IMR-90 (cell line): ENCODE measurements at regions not wholly inside any gene's neighbourhood (a gene's known extent, or its start where the extent isn't known, plus 50 kb on each side); places are given as distances from the start of the nearest gene placed in this dataset.

Experiments used
- ATAC-seq: fragments of 200-7000 bp; cut with Tn5 transposase; 2 replicates; pipeline ENCODE4 v1.9.1; 2020; ENCODE audit warnings: low read depth, mild to moderate bottlenecking, moderate library complexity
- BruUV-seq: library from RNA; stranded (reverse); fragments of 400-500 nt; replicated peaks from 2 replicates; lab custom pipeline; 2021; lab: Mats Ljungman, UMichigan
- CTCF ChIA-PET: fragments of 300-600 bp; formaldehyde crosslinking; extraction: SDS; loops from one replicate; lab custom pipeline; 2021; ENCODE audit warnings: antibody characterized with exemption; lab: Yijun Ruan, JAX
- POLR2A ChIA-PET: fragments of 300-600 bp; sonication (Branson Sonifier 250); formaldehyde crosslinking; loops from one replicate; lab custom pipeline; 2022; ENCODE audit warnings: antibody characterized with exemption; ENCODE audit not compliant: unreplicated experiment; lab: Charles Lee
- DNase-seq: peaks from one replicate; pipeline ENCODE4 v3.0.0; 2013
- H2AFZ ChIP-seq: replicated peaks from 2 replicates; pipeline ENCODE3; 2013; ENCODE audit warnings: low read length, mild to moderate bottlenecking; ENCODE audit not compliant: poor library complexity
- H2AK5ac ChIP-seq: 2 replicates; pipeline ENCODE4 v1.6.1; 2013; ENCODE audit warnings: low read depth, low read length, inconsistent platforms
- H2AK9ac ChIP-seq: replicated peaks from 2 replicates; pipeline ENCODE3; 2013; ENCODE audit warnings: mild to moderate bottlenecking, low read depth, low read length, moderate library complexity; ENCODE audit not compliant: poor library complexity
- H2BK120ac ChIP-seq: 2 replicates; pipeline ENCODE4 v1.6.1; 2013; ENCODE audit warnings: low read depth, low read length, inconsistent platforms
- H2BK15ac ChIP-seq: 3 replicates; pipeline ENCODE4 v1.6.1; 2013; ENCODE audit warnings: low read depth, low read length, inconsistent platforms
- H2BK20ac ChIP-seq: 2 replicates; pipeline ENCODE4 v1.6.1; 2013; ENCODE audit warnings: low read depth, mild to moderate bottlenecking, inconsistent platforms, low read length, moderate library complexity
- H2BK5ac ChIP-seq: 2 replicates; pipeline ENCODE4 v1.6.1; 2013; ENCODE audit warnings: mild to moderate bottlenecking, low read depth, low read length, inconsistent platforms; ENCODE audit not compliant: poor library complexity, severe bottlenecking
- H3K14ac ChIP-seq: replicated peaks from 2 replicates; pipeline ENCODE4 v1.6.1; 2013; ENCODE audit warnings: low read depth, low read length, inconsistent platforms
- H3K18ac ChIP-seq: 2 replicates; pipeline ENCODE4 v1.6.1; 2013; ENCODE audit warnings: low read depth, low read length, control low read depth
- H3K23ac ChIP-seq: 2 replicates; pipeline ENCODE4 v1.6.1; 2013; ENCODE audit warnings: low read depth, low read length, inconsistent platforms
- H3K27ac ChIP-seq: 2 replicates; pipeline ENCODE4 v1.5.1; 2013; ENCODE audit warnings: mild to moderate bottlenecking, control low read depth, low read length; ENCODE audit not compliant: insufficient read depth
- H3K27me3 ChIP-seq: 2 replicates; pipeline ENCODE4 v1.6.1; 2013; ENCODE audit warnings: low read length; ENCODE audit not compliant: control insufficient read depth, insufficient read depth
- H3K36me3 ChIP-seq: 2 replicates; pipeline ENCODE4 v1.6.1; 2013; ENCODE audit warnings: low read length, mixed read lengths; ENCODE audit not compliant: control insufficient read depth, insufficient read depth
- H3K4ac ChIP-seq: 2 replicates; pipeline ENCODE4 v1.6.1; 2013; ENCODE audit warnings: low read depth, low read length, inconsistent platforms
- H3K4me1 ChIP-seq: 2 replicates; pipeline ENCODE4 v1.6.1; 2013; ENCODE audit warnings: low read length, mixed read lengths; ENCODE audit not compliant: control insufficient read depth, insufficient read depth
- H3K4me2 ChIP-seq: 2 replicates; pipeline ENCODE4 v1.6.1; 2013; ENCODE audit warnings: low read depth, mild to moderate bottlenecking, control low read depth, low read length, moderate library complexity
- H3K4me3 ChIP-seq: 2 replicates; pipeline ENCODE4 v1.5.1; 2013; ENCODE audit warnings: low read depth, mild to moderate bottlenecking, control low read depth, low read length, moderate library complexity; ENCODE audit not compliant: insufficient read depth
- H3K56ac ChIP-seq: 2 replicates; pipeline ENCODE4 v1.6.1; 2013; ENCODE audit warnings: low read length, inconsistent platforms; ENCODE audit not compliant: insufficient read depth; ENCODE audit errors: extremely low read depth
- H3K79me1 ChIP-seq, 2 experiments: 2 replicates each; pipeline ENCODE4 v1.6.1; 2013; ENCODE audit warnings: low read length in 2 of 2, inconsistent platforms in 1 of 2, low read depth in 1 of 2
- H3K9ac ChIP-seq: 2 replicates; pipeline ENCODE4 v1.6.1; 2013; ENCODE audit warnings: low read depth, low read length, control low read depth
- H3K9me1 ChIP-seq: 2 replicates; pipeline ENCODE4 v1.6.1; 2013; ENCODE audit warnings: low read length, inconsistent platforms; ENCODE audit not compliant: insufficient read depth
- H3K9me3 ChIP-seq: 2 replicates; pipeline ENCODE4 v1.6.1; 2013; ENCODE audit warnings: low read length; ENCODE audit not compliant: control insufficient read depth, insufficient read depth
- H4K20me1 ChIP-seq: 2 replicates; pipeline ENCODE4 v1.6.1; 2013; ENCODE audit warnings: low read length, inconsistent platforms; ENCODE audit not compliant: insufficient read depth
- H4K5ac ChIP-seq: 2 replicates; pipeline ENCODE4 v1.6.1; 2013; ENCODE audit warnings: mild to moderate bottlenecking, low read depth, low read length, control low read depth
- H4K8ac ChIP-seq, 2 experiments: 2 replicates each; pipeline ENCODE4 v1.6.1; 2013; ENCODE audit warnings: low read depth in 2 of 2, low read length in 2 of 2, control low read depth in 1 of 2, inconsistent platforms in 1 of 2
- H4K91ac ChIP-seq: 2 replicates; pipeline ENCODE4 v1.6.1; 2013; ENCODE audit warnings: low read depth, low read length, inconsistent platforms; ENCODE audit not compliant: insufficient read depth
- CHD1 ChIP-seq: IDR thresholded peaks from 2 replicates; pipeline ENCODE4 v1.6.1; 2012; ENCODE audit warnings: low read depth, low read length, improper control_type of control experiment
- RFX5 ChIP-seq: IDR thresholded peaks from 2 replicates; pipeline ENCODE4 v1.8.0; 2012; ENCODE audit warnings: low read depth, mild to moderate bottlenecking, low read length, moderate library complexity
- WGBS, 2 experiments: methylation state at CpG; one replicate each; pipeline versions ENCODE4 v1.1.5 to v1.1.7; 2013; ENCODE audit warnings: missing lambda C conversion rate in 2 of 2; ENCODE audit not compliant: insufficient read length in 1 of 2; ENCODE audit errors: extremely low coverage in 2 of 2; 5-methylcytosine and 5-hydroxymethylcytosine counted together
- dilution Hi-C: fragments of 300-500 bp; cut with HindIII; formaldehyde crosslinking; loops from one replicate; pipeline ENCODE4 v1.14.3; 2018; ENCODE audit warnings: low sequenced_read_pairs; ENCODE audit not compliant: unreplicated experiment
- in situ Hi-C: fragments of 300-500 bp; cut with MboI; formaldehyde crosslinking; loops from 3 replicates; pipeline ENCODE4 v1.14.3; 2019; ENCODE audit warnings: low sequenced_read_pairs, inconsistent platforms, mixed read lengths
- intact Hi-C: fragments of 100-400 bp; cut with micrococcal nuclease; formaldehyde crosslinking; loops from 2 replicates; pipeline ENCODE4 v1.10.0; 2022

- H3K9me3 ChIP-seq: no peaks in the 10 kb centered on the region
- H3K4me2 ChIP-seq: no peak overlapping the region
- no peaks in the 10 kb centered on the region for H4K20me1 ChIP-seq
- no CpG with 5 or more reads among the region's 3 CpGs for WGBS, 2 experiments
- no peak for DNase-seq
- H3K4ac ChIP-seq: no peak overlapping the region
- H3K14ac ChIP-seq: no peak overlapping the region
- H3K4me1 ChIP-seq: peaks cover 2% of the 10 kb centered on the region; the same call in 1 of the 2 replicates
- ATAC-seq: no peak
- no peak overlapping the region for H2AFZ ChIP-seq
- in situ Hi-C loops: loop anchor here (25.0 kb wide), 1 partner anchor 453 kb away; the partner anchor contains the start of gene MKX
- no TSS peak for BruUV-seq
- no peak overlapping the region for H2BK5ac ChIP-seq
- no peaks in the 10 kb centered on the region for H3K79me1 ChIP-seq
- H2BK120ac ChIP-seq: no peak overlapping the region
- ChIA-PET POLR2A (no interaction called here), CTCF (no interaction called here)
- H3K36me3 ChIP-seq: no peaks in the 10 kb centered on the region
- H2AK5ac ChIP-seq: no peak overlapping the region
- no peak overlapping the region for H3K9ac ChIP-seq
- no peak overlapping the region for H2BK15ac ChIP-seq
- intact Hi-C loops: no loop called here
- no peak overlapping the region for H3K23ac ChIP-seq
- no peak overlapping the region for H3K4me3 ChIP-seq
- TF ChIP-seq CHD1: no peak
- TF ChIP-seq RFX5: no peak
- no peak overlapping the region for H3K27ac ChIP-seq
- H4K5ac ChIP-seq: no peak overlapping the region
- H4K91ac ChIP-seq: no peak overlapping the region
- H3K27me3 ChIP-seq: no peaks in the 10 kb centered on the region; the same call in 1 of the 2 replicates
- dilution Hi-C loops: no loop called here
- no peaks in the 10 kb centered on the region for H3K9me1 ChIP-seq
- H3K18ac ChIP-seq: no peak overlapping the region
- H2AK9ac ChIP-seq: no peak overlapping the region
- no peak overlapping the region for H4K8ac ChIP-seq
- H2BK20ac ChIP-seq: no peak overlapping the region
- H3K56ac ChIP-seq: no peak overlapping the region
Observed at GRCh38 chr10:28190196-28190595, 112.7 kb downstream of the MPP7 start.
